Gastrocnemius medialis (tissue), 4 donors: ENCODE measurements at regions not wholly inside any gene's neighbourhood (a gene's known extent, or its start where the extent isn't known, plus 50 kb on each side); places are given as distances from the start of the nearest gene placed in this dataset.

Source experiments
- ATAC-seq, 2 donors: fragments of 150-250 bp; one replicate each; pipeline ENCODE4 v1.9.1; 2016
- DNase-seq, 2 donors: peaks; one replicate each; pipeline ENCODE4 v3.0.0-alpha.2; 2019
- H3K27ac ChIP-seq, 4 donors: fragments of 200-600 bp; sonication (generic); 1 replicate in 1 of 4; 2 replicates in 3 of 4; pipeline ENCODE4 v1.5.1; 2016 to 2018; ENCODE audit warnings: mild to moderate bottlenecking in 2 of 4, moderate library complexity in 1 of 4
- H3K27me3 ChIP-seq, 3 donors: fragments of 200-600 bp; sonication (generic) in 2 of 3; 1 replicate in 1 of 3; 2 replicates in 2 of 3; pipeline versions ENCODE4 v1.5.1 to v1.6.0; 2016 to 2019; ENCODE audit warnings: mild to moderate bottlenecking in 1 of 3, moderate library complexity in 1 of 3
- H3K36me3 ChIP-seq, 2 donors: fragments of 200-600 bp; sonication (generic) in 1 of 2; one replicate each; pipeline ENCODE4 v1.5.1; 2017 to 2018
- H3K4me1 ChIP-seq, 2 donors: fragments of 200-600 bp; sonication (generic) in 1 of 2; one replicate each; pipeline ENCODE4 v1.5.1; 2016 to 2017; ENCODE audit warnings: mild to moderate bottlenecking in 2 of 2
- H3K4me3 ChIP-seq, 4 donors: fragments of 200-600 bp; sonication (generic) in 3 of 4; 1 replicate in 1 of 4; 2 replicates in 3 of 4; pipeline ENCODE4 v1.5.1; 2016 to 2019; ENCODE audit warnings: mild to moderate bottlenecking in 2 of 4
- H3K9me3 ChIP-seq, 3 donors: fragments of 200-600 bp; sonication (generic) in 2 of 3; 1 replicate in 1 of 3; 2 replicates in 2 of 3; pipeline ENCODE4 v1.5.1; 2016 to 2019
- POLR2A ChIP-seq, 2 donors: fragments of 450-650 bp; IDR thresholded peaks; one replicate each; pipeline ENCODE4 v1.6.1; 2017; ENCODE audit warnings: antibody characterized with exemption in 2 of 2, mild to moderate bottlenecking in 2 of 2, moderate library complexity in 2 of 2
- in situ Hi-C, 4 donors: fragments of 200-750 bp; cut with MboI; loops; one replicate each; pipeline versions ENCODE4 v1.15.0 to v1.8.0; 2017; ENCODE audit warnings: low sequenced_read_pairs in 4 of 4
- intact Hi-C: fragments of 100-400 bp; cut with DNase I; formaldehyde crosslinking; loops from one replicate; pipeline ENCODE4 v1.15.1; 2023; ENCODE audit warnings: low total_unique reads
- TF ChIP-seq, protein P1 (sequence below), 5 experiments: fragments of 450-650 bp in 3 of 5; fragments of 200-600 bp in 2 of 5; sonication (generic) in 2 of 5; IDR thresholded peaks in 4 of 5; conservative IDR thresholded peaks in 1 of 5; 1 replicate in 4 of 5; 2 replicates in 1 of 5; pipeline ENCODE4 v1.5.1; 2016 to 2019; ENCODE audit warnings: antibody characterized with exemption in 5 of 5, mild to moderate bottlenecking in 3 of 5, moderate library complexity in 3 of 5

DNA sequence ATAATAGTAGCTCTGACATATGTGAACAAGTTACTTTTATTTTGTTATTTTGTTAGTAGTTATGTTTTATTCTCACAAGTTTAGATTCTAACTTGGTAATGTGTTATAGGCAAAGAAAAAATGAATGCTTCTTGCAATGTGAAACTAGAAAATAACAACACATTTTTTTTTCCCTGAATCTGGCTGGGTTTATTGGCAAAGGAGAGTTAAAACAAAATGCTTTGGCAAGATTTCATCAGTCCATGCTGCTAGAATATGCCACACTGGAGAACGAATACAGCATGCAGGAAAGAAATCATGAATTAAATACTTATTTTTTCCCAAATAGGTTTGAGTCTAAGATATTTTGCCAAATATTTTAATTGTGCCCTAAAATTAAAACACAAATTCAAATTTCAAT is 1048.1 kb upstream of the ACO1 start:
- TF ChIP-seq, protein P1, sequence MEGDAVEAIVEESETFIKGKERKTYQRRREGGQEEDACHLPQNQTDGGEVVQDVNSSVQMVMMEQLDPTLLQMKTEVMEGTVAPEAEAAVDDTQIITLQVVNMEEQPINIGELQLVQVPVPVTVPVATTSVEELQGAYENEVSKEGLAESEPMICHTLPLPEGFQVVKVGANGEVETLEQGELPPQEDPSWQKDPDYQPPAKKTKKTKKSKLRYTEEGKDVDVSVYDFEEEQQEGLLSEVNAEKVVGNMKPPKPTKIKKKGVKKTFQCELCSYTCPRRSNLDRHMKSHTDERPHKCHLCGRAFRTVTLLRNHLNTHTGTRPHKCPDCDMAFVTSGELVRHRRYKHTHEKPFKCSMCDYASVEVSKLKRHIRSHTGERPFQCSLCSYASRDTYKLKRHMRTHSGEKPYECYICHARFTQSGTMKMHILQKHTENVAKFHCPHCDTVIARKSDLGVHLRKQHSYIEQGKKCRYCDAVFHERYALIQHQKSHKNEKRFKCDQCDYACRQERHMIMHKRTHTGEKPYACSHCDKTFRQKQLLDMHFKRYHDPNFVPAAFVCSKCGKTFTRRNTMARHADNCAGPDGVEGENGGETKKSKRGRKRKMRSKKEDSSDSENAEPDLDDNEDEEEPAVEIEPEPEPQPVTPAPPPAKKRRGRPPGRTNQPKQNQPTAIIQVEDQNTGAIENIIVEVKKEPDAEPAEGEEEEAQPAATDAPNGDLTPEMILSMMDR (IDR thresholded peaks at IDR 0.05 in 4 of 5, conservative IDR thresholded peaks at IDR 0.05 in 1 of 5), result no peak
- TF ChIP-seq POLR2A (IDR thresholded peaks at IDR 0.05), result no peak
- DNase-seq (no peak), ATAC-seq (no peak)
- no peaks in the 10 kb centered on the region for H3K4me1 ChIP-seq
- in situ Hi-C loops (no loop called here), intact Hi-C loops (no loop called here)
- no peaks in the 10 kb centered on the region for H3K36me3 ChIP-seq
- no peaks in the 10 kb centered on the region for H3K9me3 ChIP-seq
- peak overlapping the region in 3 of 4 donors; percentile 25 to 51 (median 38) for H3K27ac ChIP-seq
- H3K4me3 ChIP-seq, result no peak overlapping the region
- no peaks in the 10 kb centered on the region for H3K27me3 ChIP-seq

DNA sequence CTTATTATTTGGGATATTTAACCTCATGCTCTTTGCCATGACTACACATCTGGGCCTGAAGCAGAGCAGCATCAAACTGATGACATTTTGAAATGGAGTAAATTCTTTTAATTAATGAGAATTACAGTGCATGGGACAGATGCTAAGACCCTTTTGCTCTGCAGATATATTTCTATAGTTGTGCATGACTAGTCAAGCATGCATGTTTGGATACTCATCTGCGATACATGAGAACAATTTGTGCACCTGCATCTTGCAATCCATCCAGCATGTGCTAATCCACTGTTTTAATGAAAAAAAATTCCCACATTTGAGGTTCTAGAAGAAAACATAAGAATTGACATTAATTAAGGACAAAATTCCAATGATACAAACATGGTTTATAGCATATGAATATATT is 1047.6 kb upstream of the ACO1 start:
- no peaks in the 10 kb centered on the region for H3K4me1 ChIP-seq
- no peaks in the 10 kb centered on the region for H3K27me3 ChIP-seq
- in situ Hi-C loops (no loop called here), intact Hi-C loops (no loop called here)
- no peaks in the 10 kb centered on the region for H3K36me3 ChIP-seq
- no peak overlapping the region for H3K4me3 ChIP-seq
- no peak for ATAC-seq
- H3K9me3 ChIP-seq, result no peaks in the 10 kb centered on the region
- H3K27ac ChIP-seq, result peak overlapping the region in 1 of 4 donors; percentile 51
- no peak for DNase-seq
- TF ChIP-seq POLR2A (IDR thresholded peaks at IDR 0.05), result no peak
- TF ChIP-seq, protein P1 (IDR thresholded peaks at IDR 0.05 in 4 of 5, conservative IDR thresholded peaks at IDR 0.05 in 1 of 5), result no peak

DNA sequence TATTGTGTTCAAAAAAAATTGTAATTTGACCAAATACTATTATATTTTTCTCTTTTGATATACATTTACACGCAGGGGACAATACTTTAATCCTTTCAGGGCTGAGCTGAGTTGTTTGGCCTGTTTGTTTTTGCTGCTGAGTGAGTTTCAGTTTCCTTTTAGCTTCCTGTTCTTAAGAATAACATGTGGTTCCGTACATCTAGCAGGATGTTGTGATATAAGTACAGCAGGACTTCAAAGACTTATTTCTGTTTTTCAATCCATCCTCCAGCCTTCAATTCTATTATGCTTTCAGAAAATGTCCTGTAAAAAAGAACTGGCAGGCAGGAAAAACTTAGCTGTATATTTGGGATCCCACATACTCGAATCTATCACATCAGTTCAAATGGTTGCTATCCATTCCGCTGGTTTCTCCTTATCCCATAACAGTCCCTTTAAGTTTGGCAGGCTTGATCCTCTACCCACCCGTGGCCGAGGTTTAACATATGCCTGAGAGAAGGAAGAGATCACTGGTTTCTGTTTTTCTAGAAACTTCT is 1037.3 kb upstream of the ACO1 start:
- no peak for TF ChIP-seq POLR2A (IDR thresholded peaks at IDR 0.05)
- TF ChIP-seq, protein P1 (IDR thresholded peaks at IDR 0.05 in 4 of 5, conservative IDR thresholded peaks at IDR 0.05 in 1 of 5), result no peak
- ATAC-seq, result peak in 1 of 2 donors; percentile 49
- in situ Hi-C loops (no loop called here), intact Hi-C loops (no loop called here)
- no peak for DNase-seq
- H3K27ac ChIP-seq, result peak overlapping the region in 3 of 4 donors; percentile 21 to 44 (median 32)
- no peaks in the 10 kb centered on the region for H3K36me3 ChIP-seq
- no peak overlapping the region for H3K4me3 ChIP-seq
- no peaks in the 10 kb centered on the region for H3K27me3 ChIP-seq
- H3K4me1 ChIP-seq, result no peaks in the 10 kb centered on the region
- no peaks in the 10 kb centered on the region for H3K9me3 ChIP-seq

DNA sequence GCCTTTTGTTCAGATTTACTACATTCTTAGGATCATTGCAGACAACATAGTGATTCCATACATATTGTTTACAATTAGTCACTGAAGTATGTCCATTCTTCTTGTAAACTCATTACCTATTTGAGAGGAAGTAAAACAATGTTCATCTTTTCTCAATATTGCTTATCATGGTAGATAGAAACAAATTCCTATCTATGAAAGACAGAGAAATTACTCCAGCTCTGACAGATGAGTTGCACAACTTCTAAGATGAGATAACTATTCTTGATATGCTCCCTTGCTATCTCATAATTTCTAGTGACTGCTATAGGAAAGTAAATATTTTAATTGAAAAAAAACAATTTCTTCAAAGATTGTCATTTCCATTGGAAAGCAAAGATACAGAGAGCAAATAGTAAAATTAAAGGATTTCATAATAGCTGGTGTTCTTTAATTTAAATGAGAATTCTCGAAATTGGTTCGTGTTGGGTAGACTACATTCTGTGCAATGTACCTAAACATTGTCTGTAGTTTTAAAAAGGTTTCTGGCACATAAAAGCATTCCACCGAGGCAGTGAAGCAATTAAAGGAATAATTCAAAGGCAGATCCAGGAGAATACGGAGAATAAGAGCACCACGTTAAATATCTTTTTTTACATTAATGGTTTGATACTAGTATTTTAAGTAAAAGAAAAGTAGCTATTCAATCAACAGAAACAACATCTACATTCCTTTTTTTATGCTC is 1029.1 kb upstream of the ACO1 start:
- in situ Hi-C loops, result no loop called here
- intact Hi-C loops, result no loop called here
- Histone ChIP-seq H3K27me3 (no peaks in the 10 kb centered on the region), H3K27ac (no peak overlapping the region), H3K9me3 (no peaks in the 10 kb centered on the region), H3K36me3 (no peaks in the 10 kb centered on the region), H3K4me1 (no peaks in the 10 kb centered on the region), H3K4me3 (no peak overlapping the region)
- no peak for TF ChIP-seq POLR2A (IDR thresholded peaks at IDR 0.05)
- TF ChIP-seq, protein P1 (IDR thresholded peaks at IDR 0.05 in 4 of 5, conservative IDR thresholded peaks at IDR 0.05 in 1 of 5), result no peak
- ATAC-seq (no peak), DNase-seq (no peak)
